K562 (cell line): ENCODE measurements at regions not wholly inside any gene's neighbourhood (a gene's known extent, or its start where the extent isn't known, plus 50 kb on each side); places are given as distances from the start of the nearest gene placed in this dataset.

Experiments used
- ATAC-seq: fragments of 200-7000 bp; cut with Tn5 transposase; 3 replicates; pipeline ENCODE4 v1.9.1; 2020; ENCODE audit warnings: moderate library complexity
- BruUV-seq: library from RNA; stranded (reverse); fragments of 400-500 nt; replicated peaks from 2 replicates; lab custom pipeline; 2021; lab: Mats Ljungman, UMichigan
- CTCF ChIA-PET: fragments of 300-600 bp; formaldehyde crosslinking; extraction: SDS; loops from one replicate; lab custom pipeline; 2021; ENCODE audit warnings: low intra/inter-chr PET ratio; lab: Yijun Ruan, JAX
- POLR2A ChIA-PET: fragments of 300-600, 350-650 bp; sonication (Branson Sonifier 250); formaldehyde crosslinking; extraction: SDS; loops from one replicate; lab custom pipeline; 2021; ENCODE audit warnings: antibody characterized with exemption, inconsistent platforms; lab: Yijun Ruan, JAX
- DNase-seq, 4 experiments: peaks; one replicate each; pipeline versions ENCODE4 v3.0.0 to v3.0.0-alpha.2; 2011 to 2018; ENCODE audit warnings: low spot score in 3 of 4, mixed read lengths in 3 of 4; ENCODE audit errors: extremely low read depth in 1 of 4
- FAIRE-seq: peaks from 2 replicates; lab custom pipeline; 2011; peaks lifted over from hg19 to GRCh38; lab: Jason Lieb, UNC
- H2AFZ ChIP-seq: 2 replicates; pipeline ENCODE4 v1.6.0; 2011; ENCODE audit warnings: low read depth, low read length, control low read depth, inconsistent platforms
- H3K27ac ChIP-seq: fragments of 200-600 bp; 3 replicates; pipeline ENCODE4 v1.8.0; 2011; ENCODE audit warnings: low read depth, mild to moderate bottlenecking, control low read depth, inconsistent platforms, low read length, moderate library complexity, mixed read lengths; ENCODE audit errors: extremely low read depth
- H3K27me3 ChIP-seq, 2 experiments: fragments of 300-600 bp in 1 of 2; 2 replicates in 1 of 2; 3 replicates in 1 of 2; pipeline versions ENCODE4 v1.6.0 to v1.8.0; 2011; ENCODE audit warnings: inconsistent platforms in 2 of 2, low read length in 2 of 2, mild to moderate bottlenecking in 1 of 2, mixed read lengths in 1 of 2, moderate library complexity in 1 of 2; ENCODE audit not compliant: control insufficient read depth in 2 of 2, insufficient read depth in 2 of 2
- H3K36me3 ChIP-seq: fragments of 300-600 bp; 3 replicates; pipeline ENCODE4 v1.8.0; 2011; ENCODE audit warnings: mild to moderate bottlenecking, low read length, inconsistent platforms; ENCODE audit not compliant: control insufficient read depth, insufficient read depth
- H3K4me1 ChIP-seq, 2 experiments: fragments of 200-600 bp in 1 of 2; replicated peaks in 1 of 2; 2 replicates in 1 of 2; 3 replicates in 1 of 2; pipeline versions ENCODE4 v1.5.1 to v1.8.0; 2011; ENCODE audit warnings: inconsistent platforms in 2 of 2, low read length in 2 of 2, mild to moderate bottlenecking in 1 of 2, mixed read lengths in 1 of 2, moderate library complexity in 1 of 2; ENCODE audit not compliant: control insufficient read depth in 2 of 2, insufficient read depth in 2 of 2
- H3K4me2 ChIP-seq: 2 replicates; pipeline ENCODE4 v1.6.1; 2011; ENCODE audit warnings: low read length, control low read depth, inconsistent platforms, mixed read lengths; ENCODE audit not compliant: insufficient read depth
- H3K4me3 ChIP-seq: fragments of 200-600 bp; sonication (generic), shearing (Covaris generic); 2 replicates; pipeline ENCODE4 v1.5.1; 2016; ENCODE audit warnings: control low read depth, inconsistent platforms
- H3K79me2 ChIP-seq: fragments of 200-600 bp; 3 replicates; pipeline ENCODE4 v1.8.0; 2011; ENCODE audit warnings: low read length, inconsistent platforms; ENCODE audit not compliant: control insufficient read depth, insufficient read depth
- H3K9ac ChIP-seq, 2 experiments: 2 replicates each; pipeline versions ENCODE4 v1.6.0 to v1.6.1; 2011; ENCODE audit warnings: low read depth in 2 of 2, low read length in 2 of 2, control low read depth in 1 of 2, inconsistent platforms in 1 of 2, mild to moderate bottlenecking in 1 of 2, mixed read lengths in 1 of 2; ENCODE audit not compliant: insufficient read depth in 1 of 2
- H3K9me1 ChIP-seq: one replicate; pipeline ENCODE4 v1.6.0; 2011; ENCODE audit warnings: inconsistent platforms, mild to moderate bottlenecking, low read length, moderate library complexity; ENCODE audit not compliant: control insufficient read depth, insufficient read depth
- H3K9me3 ChIP-seq: replicated peaks from 2 replicates; pipeline ENCODE4 v1.5.1; 2011; ENCODE audit warnings: low read depth, low read length, inconsistent platforms; ENCODE audit not compliant: control insufficient read depth, insufficient read depth
- H4K20me1 ChIP-seq: replicated peaks from 2 replicates; pipeline ENCODE4 v1.6.1; 2011; ENCODE audit warnings: low read length, inconsistent platforms, mixed read lengths; ENCODE audit not compliant: control insufficient read depth, insufficient read depth
- BCL6 ChIP-seq: fragments of 250-450 bp; sonication (Bioruptor Pico); IDR thresholded peaks from 2 replicates; pipeline ENCODE4 v1.4.0; 2020
- ETV5 ChIP-seq: sonication (generic); formaldehyde crosslinking; IDR thresholded peaks from 2 replicates; pipeline ENCODE4 v1.4.0; 2020; ENCODE audit warnings: low read depth, mild to moderate bottlenecking, missing genetic modification reagents
- MYC ChIP-seq, 2 experiments: fragments of 250-450 bp in 1 of 2; sonication (Bioruptor Pico) in 1 of 2; IDR thresholded peaks; 2 replicates each; pipeline versions ENCODE4 v1.5.1 to v1.6.1; 2012 to 2021; ENCODE audit warnings: low read depth in 2 of 2, borderline replicate concordance in 1 of 2, improper control_type of control experiment in 1 of 2, low read length in 1 of 2, mild to moderate bottlenecking in 1 of 2, moderate library complexity in 1 of 2
- ZBTB1 ChIP-seq: sonication (generic); formaldehyde crosslinking; IDR thresholded peaks from 2 replicates; pipeline ENCODE4 v1.8.1; 2023; ENCODE audit warnings: missing genetic modification reagents, low read depth, mild to moderate bottlenecking, borderline replicate concordance
- ZNF175 ChIP-seq: fragments of 200-800 bp; sonication (Bioruptor generic); IDR thresholded peaks from 2 replicates; pipeline ENCODE4 v1.6.1; 2016; ENCODE audit warnings: low read depth, mild to moderate bottlenecking, missing genetic modification characterization, missing compliant biosample characterization
- WGBS: fragments of 100-300 bp; shearing (Covaris generic); methylation state at CpG from one replicate; pipeline ENCODE4 v1.1.6; 2016; ENCODE audit warnings: low coverage, mixed read lengths; ENCODE audit not compliant: insufficient coverage; ENCODE audit errors: missing lambda C conversion rate; 5-methylcytosine and 5-hydroxymethylcytosine counted together
- in situ Hi-C: fragments of 300-500 bp; cut with MboI; formaldehyde crosslinking; loops from 4 replicates; pipeline ENCODE4 v1.15.0; 2018; ENCODE audit warnings: inconsistent platforms, mixed read lengths
- intact Hi-C: fragments of 100-400 bp; cut with micrococcal nuclease; formaldehyde crosslinking; loops from 2 replicates; pipeline ENCODE4 v1.14.2; 2022
- TF ChIP-seq, protein P1 (sequence below): fragments of 250-450 bp; sonication (Bioruptor Pico); IDR thresholded peaks from 2 replicates; pipeline ENCODE4 v1.9.0; 2021; ENCODE audit warnings: mild to moderate bottlenecking, inconsistent platforms

- Histone ChIP-seq H3K4me3 (no peak overlapping the region), H3K4me1 (no peaks in the 10 kb centered on the region), H2AFZ (no peak overlapping the region), H3K27ac (no peak overlapping the region), H4K20me1 (no peaks in the 10 kb centered on the region), H3K79me2 (no peaks in the 10 kb centered on the region), H3K27me3 (no peaks in the 10 kb centered on the region), H3K36me3 (no peaks in the 10 kb centered on the region), H3K4me2 (no peak overlapping the region), H3K9me1 (no peaks in the 10 kb centered on the region), H3K9ac (no peak overlapping the region), H3K9me3 (no peaks in the 10 kb centered on the region)
- DNase-seq (no peak), FAIRE-seq (no peak), ATAC-seq (no peak)
- 0% methylated on average over 2 of the region's 4 CpGs for WGBS
- intact Hi-C loops, result no loop called here
- CTCF ChIA-PET, result no interaction called here
- TF ChIP-seq ZBTB1 (CRISPR knock-in tag), result no peak
- in situ Hi-C loops, result no loop called here
- POLR2A ChIA-PET, result interaction anchor here (0.7 kb wide), 1 partner anchor 1261 kb away, joined by 3 read pairs; no protein-coding TSS in a partner anchor
- no TSS peak for BruUV-seq
Observed at GRCh38 chr16:77093309-77093708, 97.7 kb upstream of the MON1B start.

- H3K4me2 ChIP-seq, result no peak overlapping the region
- in situ Hi-C loops (no loop called here), intact Hi-C loops (no loop called here)
- H3K9me3 ChIP-seq, result no peaks in the 10 kb centered on the region
- CTCF ChIA-PET, result no interaction called here
- no peaks in the 10 kb centered on the region for H3K79me2 ChIP-seq
- no peak overlapping the region for H3K4me3 ChIP-seq
- no peaks in the 10 kb centered on the region for H3K36me3 ChIP-seq
- H3K27me3 ChIP-seq, result no peaks in the 10 kb centered on the region
- TF ChIP-seq ETV5, result no peak
- TF ChIP-seq, protein P1, sequence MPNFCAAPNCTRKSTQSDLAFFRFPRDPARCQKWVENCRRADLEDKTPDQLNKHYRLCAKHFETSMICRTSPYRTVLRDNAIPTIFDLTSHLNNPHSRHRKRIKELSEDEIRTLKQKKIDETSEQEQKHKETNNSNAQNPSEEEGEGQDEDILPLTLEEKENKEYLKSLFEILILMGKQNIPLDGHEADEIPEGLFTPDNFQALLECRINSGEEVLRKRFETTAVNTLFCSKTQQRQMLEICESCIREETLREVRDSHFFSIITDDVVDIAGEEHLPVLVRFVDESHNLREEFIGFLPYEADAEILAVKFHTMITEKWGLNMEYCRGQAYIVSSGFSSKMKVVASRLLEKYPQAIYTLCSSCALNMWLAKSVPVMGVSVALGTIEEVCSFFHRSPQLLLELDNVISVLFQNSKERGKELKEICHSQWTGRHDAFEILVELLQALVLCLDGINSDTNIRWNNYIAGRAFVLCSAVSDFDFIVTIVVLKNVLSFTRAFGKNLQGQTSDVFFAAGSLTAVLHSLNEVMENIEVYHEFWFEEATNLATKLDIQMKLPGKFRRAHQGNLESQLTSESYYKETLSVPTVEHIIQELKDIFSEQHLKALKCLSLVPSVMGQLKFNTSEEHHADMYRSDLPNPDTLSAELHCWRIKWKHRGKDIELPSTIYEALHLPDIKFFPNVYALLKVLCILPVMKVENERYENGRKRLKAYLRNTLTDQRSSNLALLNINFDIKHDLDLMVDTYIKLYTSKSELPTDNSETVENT (CRISPR knock-in tag), result no peak
- no peak for TF ChIP-seq ZNF175
- no peak for TF ChIP-seq MYC (IDR thresholded peaks at IDR 0.05; ENCODE audit: low read depth, low read length)
- TF ChIP-seq MYC (CRISPR knock-in tag; IDR thresholded peaks at IDR 0.05; ENCODE audit: borderline replicate concordance, low read depth), result no peak
- no peak for TF ChIP-seq BCL6 (CRISPR knock-in tag)
- H3K9ac ChIP-seq, result no peak overlapping the region
- no peak overlapping the region for H2AFZ ChIP-seq
- H3K4me1 ChIP-seq, result no peaks in the 10 kb centered on the region
- no peak overlapping the region for H3K27ac ChIP-seq
- no peaks in the 10 kb centered on the region for H4K20me1 ChIP-seq
- no TSS peak for BruUV-seq
- no peak for DNase-seq
- ATAC-seq, result no peak
- POLR2A ChIA-PET, result interaction anchor here (0.5 kb wide), 1 partner anchor 10 kb away, joined by 4 read pairs; no protein-coding TSS in a partner anchor
- no peaks in the 10 kb centered on the region for H3K9me1 ChIP-seq
- FAIRE-seq, result no peak
- WGBS, result 6% methylated on average over 2 of the region's 2 CpGs
Observed at GRCh38 chr16:77093999-77094398, 97.0 kb upstream of the MON1B start.
